DMS 273 (cell line): ENCODE measurements at regions not wholly inside any gene's neighbourhood (a gene's known extent, or its start where the extent isn't known, plus 50 kb on each side); places are given as distances from the start of the nearest gene placed in this dataset.

Experiments
- DNase-seq: peaks from one replicate; lab custom pipeline; 2025; ENCODE audit not compliant: unreplicated experiment; lab: John Stamatoyannopoulos, UW

- no peak for DNase-seq
These were observed 412.2 kb downstream of the MATN1 start for GRCh38 chr1:30310966-30311742.

GRCh38 chr1:30307182-30307581 lies 416.2 kb downstream of the MATN1 start:
- DNase-seq: no peak

- DNase-seq: no peak
These were observed 417.9 kb downstream of the MATN1 start for GRCh38 chr1:30305519-30305918.

GRCh38 chr1:30305061-30305460 lies 418.3 kb downstream of the MATN1 start:
- DNase-seq: no peak

- DNase-seq: no peak
These were observed 419.3 kb downstream of the MATN1 start for GRCh38 chr1:30304080-30304479.

- no peak for DNase-seq
These were observed 420.0 kb downstream of the MATN1 start for GRCh38 chr1:30303387-30303786.

GRCh38 chr1:30302858-30303257 lies 420.5 kb downstream of the MATN1 start:
- DNase-seq: no peak

GRCh38 chr1:30300669-30301068 lies 422.7 kb downstream of the MATN1 start:
- no peak for DNase-seq

GRCh38 chr1:30299393-30299792 lies 424.0 kb downstream of the MATN1 start:
- no peak for DNase-seq

GRCh38 chr1:30295674-30296073 lies 427.7 kb downstream of the MATN1 start:
- DNase-seq: no peak

GRCh38 chr1:30295266-30295665 lies 428.1 kb downstream of the MATN1 start:
- no peak for DNase-seq

GRCh38 chr1:30294508-30294907 lies 428.9 kb downstream of the MATN1 start:
- DNase-seq: no peak

GRCh38 chr1:30292451-30292850 lies 430.9 kb downstream of the MATN1 start:
- no peak for DNase-seq

GRCh38 chr1:30291526-30291925 lies 431.9 kb downstream of the MATN1 start:
- DNase-seq: no peak

GRCh38 chr1:30290581-30290980 lies 432.8 kb downstream of the MATN1 start:
- DNase-seq: no peak

- no peak for DNase-seq
These were observed 435.4 kb downstream of the MATN1 start for GRCh38 chr1:30287976-30288375.

GRCh38 chr1:30286988-30287839 lies 436.2 kb downstream of the MATN1 start:
- DNase-seq: no peak

GRCh38 chr1:30286241-30286987 lies 437.0 kb downstream of the MATN1 start:
- DNase-seq: peak; percentile 10

GRCh38 chr1:30285501-30285932 lies 437.9 kb downstream of the MATN1 start:
- DNase-seq: no peak

- DNase-seq: no peak
These were observed 438.5 kb downstream of the MATN1 start for GRCh38 chr1:30284728-30285475.

- DNase-seq: no peak
These were observed 439.2 kb downstream of the MATN1 start for GRCh38 chr1:30284226-30284625.
